ENCODE measurements at regions not wholly inside any gene's neighbourhood (a gene's known extent, or its start where the extent isn't known, plus 50 kb on each side); places are given as distances from the start of the nearest gene placed in this dataset.

DNA sequence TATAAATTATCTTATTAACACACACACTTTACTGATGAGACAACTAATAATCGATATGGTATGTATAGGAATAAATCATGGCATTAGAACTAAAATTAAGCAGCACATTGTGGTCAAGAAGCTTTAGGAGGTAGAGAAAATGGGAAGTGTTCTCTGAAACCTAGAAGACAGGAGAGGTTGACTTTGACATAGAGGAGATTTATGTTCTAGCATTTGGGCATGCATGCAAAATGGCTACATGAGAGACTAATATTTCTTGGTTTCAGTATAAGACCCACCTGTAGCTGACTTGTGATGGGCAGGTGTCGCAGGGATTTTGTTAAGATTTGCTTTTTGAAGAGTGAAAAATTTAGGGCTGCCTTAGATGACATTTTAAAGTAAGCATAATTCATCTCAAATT lies 209.7 kb upstream of the POU1F1 start:
- TF ChIP-seq, protein P1, sequence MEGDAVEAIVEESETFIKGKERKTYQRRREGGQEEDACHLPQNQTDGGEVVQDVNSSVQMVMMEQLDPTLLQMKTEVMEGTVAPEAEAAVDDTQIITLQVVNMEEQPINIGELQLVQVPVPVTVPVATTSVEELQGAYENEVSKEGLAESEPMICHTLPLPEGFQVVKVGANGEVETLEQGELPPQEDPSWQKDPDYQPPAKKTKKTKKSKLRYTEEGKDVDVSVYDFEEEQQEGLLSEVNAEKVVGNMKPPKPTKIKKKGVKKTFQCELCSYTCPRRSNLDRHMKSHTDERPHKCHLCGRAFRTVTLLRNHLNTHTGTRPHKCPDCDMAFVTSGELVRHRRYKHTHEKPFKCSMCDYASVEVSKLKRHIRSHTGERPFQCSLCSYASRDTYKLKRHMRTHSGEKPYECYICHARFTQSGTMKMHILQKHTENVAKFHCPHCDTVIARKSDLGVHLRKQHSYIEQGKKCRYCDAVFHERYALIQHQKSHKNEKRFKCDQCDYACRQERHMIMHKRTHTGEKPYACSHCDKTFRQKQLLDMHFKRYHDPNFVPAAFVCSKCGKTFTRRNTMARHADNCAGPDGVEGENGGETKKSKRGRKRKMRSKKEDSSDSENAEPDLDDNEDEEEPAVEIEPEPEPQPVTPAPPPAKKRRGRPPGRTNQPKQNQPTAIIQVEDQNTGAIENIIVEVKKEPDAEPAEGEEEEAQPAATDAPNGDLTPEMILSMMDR (tag by site-specific recombination; IDR thresholded peaks at IDR 0.05): no peak
- TF ChIP-seq, protein P2, sequence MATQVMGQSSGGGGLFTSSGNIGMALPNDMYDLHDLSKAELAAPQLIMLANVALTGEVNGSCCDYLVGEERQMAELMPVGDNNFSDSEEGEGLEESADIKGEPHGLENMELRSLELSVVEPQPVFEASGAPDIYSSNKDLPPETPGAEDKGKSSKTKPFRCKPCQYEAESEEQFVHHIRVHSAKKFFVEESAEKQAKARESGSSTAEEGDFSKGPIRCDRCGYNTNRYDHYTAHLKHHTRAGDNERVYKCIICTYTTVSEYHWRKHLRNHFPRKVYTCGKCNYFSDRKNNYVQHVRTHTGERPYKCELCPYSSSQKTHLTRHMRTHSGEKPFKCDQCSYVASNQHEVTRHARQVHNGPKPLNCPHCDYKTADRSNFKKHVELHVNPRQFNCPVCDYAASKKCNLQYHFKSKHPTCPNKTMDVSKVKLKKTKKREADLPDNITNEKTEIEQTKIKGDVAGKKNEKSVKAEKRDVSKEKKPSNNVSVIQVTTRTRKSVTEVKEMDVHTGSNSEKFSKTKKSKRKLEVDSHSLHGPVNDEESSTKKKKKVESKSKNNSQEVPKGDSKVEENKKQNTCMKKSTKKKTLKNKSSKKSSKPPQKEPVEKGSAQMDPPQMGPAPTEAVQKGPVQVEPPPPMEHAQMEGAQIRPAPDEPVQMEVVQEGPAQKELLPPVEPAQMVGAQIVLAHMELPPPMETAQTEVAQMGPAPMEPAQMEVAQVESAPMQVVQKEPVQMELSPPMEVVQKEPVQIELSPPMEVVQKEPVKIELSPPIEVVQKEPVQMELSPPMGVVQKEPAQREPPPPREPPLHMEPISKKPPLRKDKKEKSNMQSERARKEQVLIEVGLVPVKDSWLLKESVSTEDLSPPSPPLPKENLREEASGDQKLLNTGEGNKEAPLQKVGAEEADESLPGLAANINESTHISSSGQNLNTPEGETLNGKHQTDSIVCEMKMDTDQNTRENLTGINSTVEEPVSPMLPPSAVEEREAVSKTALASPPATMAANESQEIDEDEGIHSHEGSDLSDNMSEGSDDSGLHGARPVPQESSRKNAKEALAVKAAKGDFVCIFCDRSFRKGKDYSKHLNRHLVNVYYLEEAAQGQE (tag by site-specific recombination; IDR thresholded peaks at IDR 0.05): no peak
- no peak for TF ChIP-seq MZF1 (tag by site-specific recombination; IDR thresholded peaks at IDR 0.05; ENCODE audit: borderline replicate concordance)
- TF ChIP-seq ZNF555 (tag by site-specific recombination; conservative IDR thresholded peaks at IDR 0.05): no peak
- no peak for TF ChIP-seq ZNF768 (tag by site-specific recombination; IDR thresholded peaks at IDR 0.05)
- no peak for TF ChIP-seq ZNF785 (tag by site-specific recombination; IDR thresholded peaks at IDR 0.05)
- TF ChIP-seq ZNF112 (tag by site-specific recombination; IDR thresholded peaks at IDR 0.05): no peak
- no peak for TF ChIP-seq ZNF416 (tag by site-specific recombination; IDR thresholded peaks at IDR 0.05)

Data from HEK293 (cell line).